HG02798 (cell line): ENCODE measurements at regions not wholly inside any gene's neighbourhood (a gene's known extent, or its start where the extent isn't known, plus 50 kb on each side); places are given as distances from the start of the nearest gene placed in this dataset.
A peak's percentile ranks its signal among the peaks of the same experiment; 100 is the strongest.

Source experiments
- ATAC-seq: cut with Tn5 transposase; IDR thresholded peaks from one replicate; pipeline ENCODE4 v1.9.1; 2021; ENCODE audit warnings: mild to moderate bottlenecking; ENCODE audit not compliant: unreplicated experiment, poor library complexity

DNA sequence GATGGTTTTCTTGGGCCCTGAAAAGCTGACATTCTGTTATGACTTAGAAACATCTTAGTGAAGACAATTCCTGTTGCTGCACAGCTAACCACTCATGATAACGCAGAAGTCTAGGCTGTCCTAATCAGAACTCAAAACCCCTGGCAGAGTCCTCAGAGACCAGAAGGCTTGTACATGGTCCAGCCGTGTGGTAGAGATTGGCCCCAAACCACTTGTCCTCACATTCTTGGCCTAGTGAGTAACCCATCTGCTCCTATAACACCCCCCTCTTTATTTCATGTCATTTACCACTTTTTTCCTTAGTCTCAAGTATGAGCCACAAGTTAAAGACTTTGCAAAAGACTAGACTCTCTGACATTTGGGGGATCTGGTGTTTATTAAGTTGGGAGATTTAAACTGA lies 116.5 kb upstream of the ADAMTS18 start:
- no peak for ATAC-seq

DNA sequence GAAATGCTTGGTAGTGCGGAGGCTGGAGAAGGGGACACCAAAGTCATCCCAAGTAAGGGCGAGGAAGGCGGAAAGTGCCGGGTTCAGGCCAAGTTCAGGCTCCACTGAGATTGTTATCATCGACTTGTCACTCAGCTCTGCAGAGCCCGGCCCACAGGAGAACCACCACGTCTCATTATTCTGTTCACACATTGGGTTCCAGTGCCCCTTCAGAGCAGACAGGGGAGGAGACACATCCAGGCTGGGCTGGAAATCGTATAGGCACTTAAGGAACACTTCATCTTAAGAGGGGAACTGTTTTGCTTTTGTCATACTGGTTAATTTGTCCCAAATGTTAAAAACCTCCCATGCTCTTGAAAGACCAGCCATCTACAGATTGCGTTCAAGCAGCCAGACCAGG lies 118.3 kb upstream of the ADAMTS18 start:
- no peak for ATAC-seq

DNA sequence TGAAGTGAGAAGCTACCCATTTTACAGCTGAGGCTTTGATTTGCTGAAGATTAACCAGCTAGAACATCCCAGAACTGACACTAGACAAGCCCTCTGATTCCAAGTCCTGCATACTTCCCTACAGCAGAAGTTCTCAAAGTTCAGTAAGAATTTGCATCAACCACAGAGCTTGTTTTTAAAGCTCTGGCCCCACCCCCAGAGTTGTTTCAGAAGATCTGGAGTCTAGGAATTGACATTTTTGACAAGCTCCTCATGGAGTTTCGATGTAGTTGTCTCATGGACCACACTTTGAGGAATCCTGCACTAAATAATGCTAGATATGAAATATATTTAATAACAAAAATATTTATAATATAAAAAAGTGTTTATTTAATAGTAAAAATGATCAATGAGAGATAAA lies 120.3 kb upstream of the ADAMTS18 start:
- no peak for ATAC-seq

DNA sequence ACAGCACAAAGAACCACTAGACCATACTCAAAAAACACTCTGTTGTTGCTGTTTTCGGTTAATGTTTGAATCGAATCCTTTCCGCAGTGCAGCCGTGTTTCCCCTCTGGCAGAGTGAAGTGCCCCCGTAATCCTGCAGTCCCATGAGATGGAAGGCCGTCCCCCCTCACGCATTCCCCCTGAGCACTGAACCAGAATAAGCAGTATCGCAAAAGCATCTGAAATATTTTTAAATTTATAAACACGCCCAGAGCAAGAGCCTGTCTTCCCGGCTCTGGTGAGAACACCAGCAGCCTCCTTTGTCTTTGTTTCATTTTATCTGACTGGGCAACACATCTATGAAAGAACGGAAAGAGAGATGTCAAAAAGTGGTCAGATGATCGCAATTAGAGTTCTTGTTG lies 121.0 kb upstream of the ADAMTS18 start:
- no peak for ATAC-seq

DNA sequence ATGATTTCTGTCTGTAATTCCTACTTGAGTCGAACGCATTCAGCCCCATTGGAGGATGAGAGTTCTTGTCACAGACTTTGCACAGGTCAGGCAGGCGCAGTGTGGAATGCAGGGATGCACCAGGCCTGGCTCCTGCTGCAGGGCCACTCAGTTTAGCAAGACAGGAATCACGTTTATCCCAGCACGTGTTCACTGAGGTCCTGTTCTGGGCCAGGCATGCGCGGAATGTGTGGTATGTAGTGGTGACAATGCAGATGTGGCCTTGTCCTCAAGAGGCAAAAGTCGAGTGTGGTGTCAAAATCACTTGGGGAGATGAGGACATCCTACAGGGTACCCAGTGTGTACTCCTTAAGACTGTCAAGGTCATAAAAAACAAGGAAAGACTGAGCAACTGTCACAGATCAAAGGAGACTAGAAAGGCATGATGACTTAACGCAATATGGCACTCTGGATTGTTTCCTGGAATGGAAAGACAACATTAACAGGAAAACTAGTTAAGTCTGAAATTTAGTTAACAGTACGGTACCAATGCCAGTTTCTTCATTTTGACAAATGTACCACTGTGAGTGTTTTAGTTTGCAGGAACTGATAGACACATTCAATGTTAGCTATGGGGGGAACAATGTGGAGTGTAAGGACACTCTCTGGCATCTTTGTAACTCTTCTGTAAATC lies 121.5 kb upstream of the ADAMTS18 start:
- no peak for ATAC-seq

DNA sequence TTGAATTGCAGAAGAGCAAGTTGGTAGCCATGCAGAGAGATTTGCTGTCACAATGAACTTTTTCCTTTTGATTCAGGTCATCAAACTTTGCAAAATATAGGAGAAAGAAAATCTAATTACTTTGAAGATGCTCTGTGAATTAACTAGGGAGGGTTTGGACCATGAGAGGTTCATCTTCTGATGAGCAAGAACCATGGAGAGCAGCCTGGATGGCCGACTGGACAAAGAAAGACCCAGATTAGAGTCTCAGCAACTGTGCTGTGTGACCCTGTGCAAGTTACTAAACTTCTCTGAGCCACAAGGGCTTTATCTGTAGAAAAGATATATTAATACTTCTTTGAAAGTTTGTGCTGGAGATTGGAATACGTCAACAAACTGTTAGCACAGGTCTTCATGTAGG lies 122.6 kb upstream of the ADAMTS18 start:
- no peak for ATAC-seq

DNA sequence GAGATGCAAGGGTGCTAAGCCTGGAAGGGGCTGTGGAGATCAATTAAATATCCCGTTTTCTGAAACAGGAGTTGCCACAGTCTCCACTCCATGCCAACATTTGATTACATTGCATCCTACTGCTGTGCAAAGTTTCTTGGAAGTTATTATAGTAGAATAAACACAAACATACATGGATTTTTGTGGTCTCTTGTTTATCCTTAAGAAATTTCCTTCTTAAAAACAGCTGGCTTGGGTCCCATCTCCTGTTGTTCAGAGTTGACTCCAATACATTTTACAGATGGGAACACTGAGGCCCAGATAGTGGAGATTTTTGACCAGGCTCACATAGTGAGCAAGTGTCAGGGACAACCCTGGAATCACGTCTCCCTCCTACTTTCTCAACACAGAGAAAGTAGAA lies 124.0 kb upstream of the ADAMTS18 start:
- no peak for ATAC-seq

DNA sequence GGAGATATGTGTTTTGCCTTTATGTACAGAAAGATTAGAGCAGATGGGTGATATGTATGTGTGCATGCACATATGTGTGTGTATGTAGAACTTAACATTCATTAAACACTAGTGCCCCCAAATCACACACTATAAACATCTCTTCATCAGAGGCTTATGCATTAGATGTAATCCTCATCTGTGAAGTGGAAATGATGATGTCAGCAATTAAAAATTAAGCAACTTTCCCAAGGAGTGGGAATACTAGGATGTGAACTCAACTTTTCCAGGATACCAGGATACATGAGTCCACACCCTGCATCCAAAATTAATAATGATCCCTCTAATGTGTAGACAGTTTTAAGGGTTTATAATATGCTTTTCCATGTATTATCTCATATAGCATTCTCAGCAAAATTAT lies 127.7 kb upstream of the ADAMTS18 start:
- no peak for ATAC-seq

DNA sequence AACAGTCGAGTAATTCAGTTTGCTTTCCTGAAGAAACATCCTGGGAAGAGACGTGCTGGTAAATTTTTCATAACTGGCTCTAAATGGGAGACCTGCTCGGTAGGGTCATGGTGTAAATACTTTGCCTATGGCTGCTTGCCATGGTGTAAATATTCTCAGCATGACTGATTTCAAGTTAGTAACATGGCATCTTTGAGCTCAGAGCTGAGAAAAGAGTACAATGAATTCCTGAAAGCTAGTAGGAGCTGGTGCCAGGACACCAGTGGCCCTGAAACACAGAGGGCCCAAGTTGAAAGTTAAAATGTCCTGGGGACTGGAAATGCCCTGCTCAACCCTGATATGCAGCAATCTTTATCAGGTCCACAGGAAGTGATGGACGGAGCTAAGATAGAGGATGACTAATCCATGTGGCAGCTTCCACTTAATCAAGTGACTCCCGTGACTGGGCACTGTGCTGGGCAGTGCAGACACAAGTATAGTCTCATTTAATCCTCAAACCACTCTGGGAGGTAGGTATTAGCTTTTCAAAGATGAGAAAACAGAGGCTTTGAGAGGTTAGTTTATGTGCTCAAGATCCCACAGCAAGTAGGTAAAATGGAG lies 130.1 kb upstream of the ADAMTS18 start:
- ATAC-seq, result no peak

DNA sequence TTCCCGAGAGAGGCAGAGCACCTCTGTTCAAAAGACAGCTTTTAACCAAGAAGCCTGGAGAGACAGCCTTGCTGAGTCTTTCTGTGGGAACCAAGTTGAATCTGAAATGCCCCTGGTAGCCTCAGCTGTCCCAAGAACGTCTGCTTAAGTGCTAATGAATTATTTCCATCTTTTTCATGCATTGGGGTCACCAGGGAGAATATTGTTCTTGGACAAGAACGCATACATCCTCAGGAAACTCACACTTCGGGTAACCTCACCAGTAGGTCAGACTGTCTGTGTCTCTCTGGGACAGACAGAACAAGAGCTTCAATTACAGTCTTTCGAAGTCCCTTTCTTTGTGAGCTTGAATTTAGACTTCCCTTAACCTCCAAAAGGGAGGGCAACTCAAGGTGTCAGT lies 134.6 kb upstream of the ADAMTS18 start:
- ATAC-seq, result no peak

DNA sequence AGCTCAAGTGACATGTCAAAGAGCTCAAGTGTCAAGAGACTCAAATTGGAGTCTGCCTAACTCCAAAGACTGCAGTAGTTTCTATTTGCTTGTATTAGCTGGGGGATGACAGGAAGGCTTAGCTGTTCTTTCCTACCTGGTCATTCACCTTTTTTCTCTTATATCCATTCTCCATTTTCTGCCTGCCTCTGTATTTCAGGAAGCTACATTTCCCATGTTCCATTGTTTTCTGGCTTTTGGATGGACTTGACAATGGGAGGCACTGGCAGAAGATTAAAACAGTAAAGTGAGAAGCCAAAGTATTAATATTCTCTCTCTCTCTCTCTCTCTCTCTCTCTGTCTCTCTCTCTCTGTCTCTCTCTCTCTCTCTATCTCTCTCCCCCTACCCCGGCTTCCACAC lies 135.7 kb upstream of the ADAMTS18 start:
- no peak for ATAC-seq

DNA sequence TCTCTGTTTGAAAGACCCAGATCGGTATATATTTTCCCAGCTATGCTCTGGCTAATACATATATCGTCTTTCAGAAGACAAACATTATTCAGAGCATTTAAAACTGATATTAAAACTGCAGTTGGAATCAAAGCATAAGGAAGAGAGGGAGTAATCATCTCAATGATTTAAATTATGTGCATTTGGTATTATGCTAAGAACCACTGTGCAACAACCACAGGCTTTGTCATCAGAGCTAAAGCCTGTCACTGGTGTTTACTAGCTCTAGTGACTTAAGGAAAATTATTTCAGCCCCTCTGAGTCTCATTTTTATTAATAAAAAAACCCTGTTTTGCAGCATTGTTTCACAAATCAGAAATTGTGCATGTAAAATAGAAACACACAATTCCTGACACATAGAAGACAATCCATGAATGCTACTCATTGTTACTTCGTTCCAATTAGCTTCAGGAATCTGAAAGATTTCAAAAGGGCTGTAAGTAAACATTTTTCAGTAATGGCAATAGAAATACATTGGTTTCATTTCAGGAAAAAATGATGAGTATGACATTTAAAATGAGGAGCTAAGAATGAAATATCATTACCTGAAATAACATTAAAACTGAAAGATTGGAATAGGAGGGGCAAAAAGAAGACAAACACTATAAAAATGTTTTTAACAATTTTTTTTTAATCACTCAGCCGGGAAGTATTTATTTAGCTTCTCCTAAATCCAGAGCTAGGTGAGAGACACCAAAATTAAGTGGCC lies 136.5 kb upstream of the ADAMTS18 start:
- ATAC-seq, result no peak

DNA sequence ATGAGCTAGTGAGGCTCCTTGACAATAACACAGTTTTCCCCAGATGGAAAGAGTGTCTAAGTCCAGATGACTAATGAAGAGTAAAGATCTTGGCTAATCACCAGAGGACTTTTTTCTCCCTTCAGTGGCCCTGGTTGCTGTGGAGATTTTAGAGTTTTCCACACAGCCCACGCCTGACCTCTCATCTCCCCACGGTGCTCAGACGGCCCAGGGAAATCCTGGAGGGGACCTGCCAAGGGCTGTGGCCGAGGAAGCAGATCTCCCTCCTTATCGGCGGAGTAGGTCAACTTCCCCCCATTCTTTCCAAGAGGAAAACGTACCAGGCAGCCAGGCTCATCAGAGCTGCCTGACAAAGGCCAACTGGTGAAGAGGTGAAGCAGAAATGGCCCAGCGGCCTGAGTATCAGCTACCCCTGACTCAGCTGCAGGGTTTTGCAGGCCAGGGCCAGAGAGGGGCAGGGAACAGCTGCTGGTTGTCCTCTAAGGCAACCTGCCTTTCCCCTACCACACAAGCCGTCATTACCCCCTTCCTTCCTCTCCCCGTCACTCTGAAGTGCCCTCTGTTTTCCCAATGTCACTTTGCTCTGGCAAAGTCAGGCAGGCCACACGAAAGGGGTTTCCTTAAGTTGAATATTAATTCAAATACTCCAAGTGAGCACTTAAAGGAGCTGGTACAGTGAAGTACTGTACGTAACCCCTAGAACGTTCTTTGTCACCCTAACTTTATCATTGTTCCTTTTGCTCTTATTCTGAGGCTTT lies 140.2 kb upstream of the ADAMTS18 start:
- ATAC-seq, result no peak

DNA sequence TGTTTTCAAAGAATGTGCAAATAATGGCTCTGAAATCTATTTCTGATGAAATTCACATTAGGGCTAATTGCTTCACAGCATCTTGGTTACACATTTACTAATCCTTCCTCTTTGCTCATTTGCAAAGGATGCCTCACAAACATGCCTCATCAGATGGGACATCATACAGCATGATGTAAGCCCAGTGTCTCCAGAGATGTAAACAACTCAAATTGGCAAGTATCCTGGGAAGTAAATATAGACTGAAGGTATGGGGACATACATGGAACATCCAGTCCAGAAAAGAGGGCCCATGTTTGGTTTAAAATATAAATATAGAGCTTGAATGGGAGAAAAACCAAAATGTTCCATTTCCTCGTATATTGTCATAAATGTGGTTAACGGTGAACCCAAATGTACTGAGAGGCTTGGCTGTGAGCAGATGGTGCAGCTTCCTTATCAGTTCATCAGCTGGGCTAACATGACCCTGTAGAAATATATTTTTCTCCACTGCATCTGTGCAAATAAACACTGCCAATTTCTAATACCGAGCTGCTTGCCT lies 142.9 kb upstream of the NUDT7 start:
- no peak for ATAC-seq

DNA sequence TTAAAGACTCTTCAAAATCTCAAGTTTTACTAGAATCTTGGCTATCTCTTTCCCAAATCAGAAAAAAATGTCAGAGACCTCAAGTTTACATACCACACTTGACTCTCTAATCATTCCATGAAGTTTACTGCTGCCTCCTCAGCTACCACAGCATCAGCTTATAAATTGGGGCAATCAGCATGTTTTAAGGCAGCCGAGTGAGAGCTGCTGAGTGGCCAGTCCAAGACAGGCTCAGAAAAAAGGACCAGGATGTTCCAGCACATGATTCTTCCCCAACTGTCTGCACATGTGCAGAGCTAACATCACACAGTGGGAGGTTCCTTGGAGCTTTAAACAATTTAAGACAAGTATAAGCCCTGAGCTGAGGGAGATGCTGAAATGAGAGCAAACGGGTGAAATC lies 140.6 kb upstream of the NUDT7 start:
- ATAC-seq, result no peak

DNA sequence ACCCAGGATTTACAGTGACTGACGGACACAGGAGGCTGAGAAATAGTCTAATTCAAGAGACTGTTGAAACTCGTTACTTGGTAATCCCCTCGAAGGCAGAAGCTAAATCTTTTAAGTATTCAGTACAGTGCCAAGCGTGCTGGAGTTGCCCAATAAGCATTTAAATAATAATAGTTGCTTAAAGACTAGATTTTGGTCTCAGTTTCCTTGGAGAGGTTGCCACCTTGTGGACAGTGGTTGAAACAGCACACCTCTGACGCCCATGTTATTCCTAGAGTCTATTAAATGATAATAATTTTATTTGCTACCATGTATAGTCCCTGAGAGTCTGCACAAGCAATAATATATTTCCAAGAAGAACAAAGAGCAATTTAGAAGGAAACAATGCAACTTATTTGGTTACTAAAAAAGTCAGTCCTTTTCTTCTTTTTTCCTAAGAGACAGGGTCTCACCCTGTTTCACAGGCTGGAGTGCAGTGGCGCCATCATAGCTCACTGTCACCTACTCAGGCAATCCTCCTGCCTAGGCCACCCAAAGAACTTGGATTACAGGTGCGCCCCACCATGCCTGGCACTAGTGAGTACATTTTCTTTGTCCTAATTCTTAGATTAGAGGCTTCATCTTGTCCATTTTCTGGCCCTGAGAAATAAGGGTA lies 138.0 kb upstream of the NUDT7 start:
- peak; percentile 52 for ATAC-seq

DNA sequence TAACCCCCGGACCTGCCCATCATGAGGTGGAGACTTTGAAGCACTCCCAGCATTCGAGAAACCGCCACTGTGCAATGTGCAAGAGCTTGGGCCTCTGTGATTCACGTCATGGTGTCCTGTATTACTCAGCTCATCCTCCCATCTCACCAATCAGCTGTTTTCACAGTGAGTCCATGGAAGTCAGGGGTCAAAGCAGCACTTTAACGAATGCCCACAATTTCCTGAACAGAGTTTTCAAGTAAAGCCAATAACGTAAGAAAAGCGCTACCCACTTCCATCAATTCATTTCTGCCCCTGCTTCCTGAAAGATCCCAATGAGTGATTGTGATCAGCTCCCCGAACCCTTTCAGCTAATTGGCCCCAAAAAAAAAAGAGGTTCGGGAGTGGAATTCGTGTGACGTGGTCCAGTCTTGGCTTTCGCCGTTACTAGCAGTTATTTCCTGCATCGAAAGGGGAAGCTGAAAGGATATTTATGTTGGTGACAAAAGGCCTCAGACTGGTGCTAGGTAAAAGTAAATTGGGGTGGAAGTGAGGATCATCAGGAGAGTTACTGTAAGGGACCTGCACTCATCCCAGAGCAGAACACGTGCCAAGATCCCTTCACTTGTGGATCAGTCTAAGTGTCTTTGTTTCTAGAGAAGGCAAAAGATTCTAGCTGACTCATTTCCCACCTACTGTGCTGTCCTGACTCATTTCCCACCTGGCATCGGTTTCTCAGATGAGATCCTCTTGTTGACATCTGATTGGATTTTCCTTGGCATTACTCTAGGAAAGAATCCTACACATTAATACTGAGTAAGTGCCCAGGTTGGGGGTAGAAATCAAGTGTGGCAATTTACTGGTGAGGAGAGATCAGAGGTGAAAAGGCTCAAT lies 136.7 kb upstream of the NUDT7 start:
- ATAC-seq, result no peak

DNA sequence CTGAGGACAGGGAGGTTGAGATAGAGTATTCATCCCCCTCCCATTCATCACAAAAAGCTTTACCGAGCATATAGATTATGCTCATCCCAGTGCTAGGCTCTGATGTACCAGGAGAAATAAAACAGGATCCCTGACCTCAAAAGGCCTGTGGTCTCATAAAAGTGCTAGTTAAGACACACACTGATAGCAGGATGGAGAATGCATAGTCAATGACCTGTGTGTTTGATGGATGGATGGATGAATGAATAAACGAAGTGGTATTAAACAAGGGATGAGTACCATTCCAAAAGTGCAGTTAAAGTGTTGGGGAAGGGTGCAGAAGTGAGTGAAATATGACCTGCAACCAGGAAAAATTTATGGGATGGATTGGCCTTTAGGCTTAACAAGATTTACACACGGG lies 133.9 kb upstream of the NUDT7 start:
- ATAC-seq, result no peak

DNA sequence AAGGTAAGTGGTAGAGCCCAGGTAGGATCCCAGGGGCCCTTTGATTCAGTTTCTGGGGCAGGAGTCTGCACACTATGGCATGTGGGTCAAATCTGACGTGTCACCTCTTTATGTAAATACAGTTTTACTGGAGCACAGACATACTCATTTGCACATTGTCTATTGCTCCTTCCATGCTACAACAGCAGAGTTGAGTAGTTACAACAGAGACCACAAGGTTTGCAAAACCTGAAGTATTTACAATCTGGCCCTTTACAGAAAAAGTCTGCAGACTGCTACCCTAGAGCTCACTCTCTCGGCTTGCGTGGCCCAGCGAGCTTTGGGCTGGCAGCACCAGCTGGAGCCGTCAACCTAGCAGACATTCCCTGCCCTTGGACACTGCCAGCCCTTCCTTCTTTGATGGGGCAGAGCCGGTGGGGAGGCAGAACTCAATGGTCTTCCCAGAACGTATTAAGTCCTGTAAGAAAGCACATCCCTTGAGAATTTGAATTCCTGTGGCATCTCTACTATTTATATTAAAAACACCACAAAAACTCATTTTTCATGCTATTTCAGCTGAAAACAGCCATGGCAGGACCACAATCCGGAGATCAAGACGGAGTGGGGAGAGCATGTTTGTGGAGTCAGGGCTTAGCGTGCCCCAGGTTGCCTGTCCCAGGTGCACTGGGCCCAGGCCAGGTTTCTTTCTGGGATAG lies 133.1 kb upstream of the NUDT7 start:
- ATAC-seq, result no peak
